ENCODE measurements at regions not wholly inside any gene's neighbourhood (a gene's known extent, or its start where the extent isn't known, plus 50 kb on each side); places are given as distances from the start of the nearest gene placed in this dataset.

GRCh38 chr15:45855210-45855906, 220.5 kb downstream of the SQOR start:
- TF ChIP-seq, protein P1, sequence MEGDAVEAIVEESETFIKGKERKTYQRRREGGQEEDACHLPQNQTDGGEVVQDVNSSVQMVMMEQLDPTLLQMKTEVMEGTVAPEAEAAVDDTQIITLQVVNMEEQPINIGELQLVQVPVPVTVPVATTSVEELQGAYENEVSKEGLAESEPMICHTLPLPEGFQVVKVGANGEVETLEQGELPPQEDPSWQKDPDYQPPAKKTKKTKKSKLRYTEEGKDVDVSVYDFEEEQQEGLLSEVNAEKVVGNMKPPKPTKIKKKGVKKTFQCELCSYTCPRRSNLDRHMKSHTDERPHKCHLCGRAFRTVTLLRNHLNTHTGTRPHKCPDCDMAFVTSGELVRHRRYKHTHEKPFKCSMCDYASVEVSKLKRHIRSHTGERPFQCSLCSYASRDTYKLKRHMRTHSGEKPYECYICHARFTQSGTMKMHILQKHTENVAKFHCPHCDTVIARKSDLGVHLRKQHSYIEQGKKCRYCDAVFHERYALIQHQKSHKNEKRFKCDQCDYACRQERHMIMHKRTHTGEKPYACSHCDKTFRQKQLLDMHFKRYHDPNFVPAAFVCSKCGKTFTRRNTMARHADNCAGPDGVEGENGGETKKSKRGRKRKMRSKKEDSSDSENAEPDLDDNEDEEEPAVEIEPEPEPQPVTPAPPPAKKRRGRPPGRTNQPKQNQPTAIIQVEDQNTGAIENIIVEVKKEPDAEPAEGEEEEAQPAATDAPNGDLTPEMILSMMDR (IDR thresholded peaks at IDR 0.05; ENCODE audit: low read depth, low read length) = no peak
- no peak for DNase-seq (ENCODE audit: extremely low read depth, low read depth)

GRCh38 chr15:45855907-45856579, 221.2 kb downstream of the SQOR start:
- TF ChIP-seq, protein P1 (IDR thresholded peaks at IDR 0.05; ENCODE audit: low read depth, low read length) = no peak
- DNase-seq (ENCODE audit: extremely low read depth, low read depth) = no peak

GRCh38 chr15:45857291-45857690, 222.5 kb downstream of the SQOR start:
- TF ChIP-seq, protein P1 (IDR thresholded peaks at IDR 0.05; ENCODE audit: low read depth, low read length) = no peak
- DNase-seq (ENCODE audit: extremely low read depth, low read depth) = no peak

DNA sequence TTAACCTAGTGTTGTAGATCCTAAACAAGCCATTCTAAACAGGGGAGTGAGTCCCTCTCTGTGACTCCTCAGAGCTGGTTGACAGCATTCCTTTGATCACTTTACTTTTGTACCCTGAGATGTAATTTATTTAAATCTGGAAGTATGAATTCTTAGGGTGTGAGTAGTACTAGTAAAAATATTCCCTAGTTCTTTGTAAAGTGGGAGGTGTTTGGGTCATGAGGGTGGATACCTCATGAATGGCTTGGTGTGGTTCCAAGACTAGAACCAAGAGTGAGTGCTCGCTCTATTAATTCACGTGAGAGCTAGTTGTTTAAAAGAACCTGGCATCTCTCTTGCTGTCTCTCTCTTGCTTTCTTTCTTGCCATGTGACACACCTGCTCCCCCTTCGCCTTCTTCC, 223.7 kb downstream of the SQOR start:
- TF ChIP-seq, protein P1 (IDR thresholded peaks at IDR 0.05; ENCODE audit: low read depth, low read length) = no peak
- no peak for DNase-seq (ENCODE audit: extremely low read depth, low read depth)

GRCh38 chr15:45862034-45862433, 227.2 kb downstream of the SQOR start:
- no peak for DNase-seq (ENCODE audit: extremely low read depth, low read depth)
- TF ChIP-seq, protein P1 (IDR thresholded peaks at IDR 0.05; ENCODE audit: low read depth, low read length) = no peak

DNA sequence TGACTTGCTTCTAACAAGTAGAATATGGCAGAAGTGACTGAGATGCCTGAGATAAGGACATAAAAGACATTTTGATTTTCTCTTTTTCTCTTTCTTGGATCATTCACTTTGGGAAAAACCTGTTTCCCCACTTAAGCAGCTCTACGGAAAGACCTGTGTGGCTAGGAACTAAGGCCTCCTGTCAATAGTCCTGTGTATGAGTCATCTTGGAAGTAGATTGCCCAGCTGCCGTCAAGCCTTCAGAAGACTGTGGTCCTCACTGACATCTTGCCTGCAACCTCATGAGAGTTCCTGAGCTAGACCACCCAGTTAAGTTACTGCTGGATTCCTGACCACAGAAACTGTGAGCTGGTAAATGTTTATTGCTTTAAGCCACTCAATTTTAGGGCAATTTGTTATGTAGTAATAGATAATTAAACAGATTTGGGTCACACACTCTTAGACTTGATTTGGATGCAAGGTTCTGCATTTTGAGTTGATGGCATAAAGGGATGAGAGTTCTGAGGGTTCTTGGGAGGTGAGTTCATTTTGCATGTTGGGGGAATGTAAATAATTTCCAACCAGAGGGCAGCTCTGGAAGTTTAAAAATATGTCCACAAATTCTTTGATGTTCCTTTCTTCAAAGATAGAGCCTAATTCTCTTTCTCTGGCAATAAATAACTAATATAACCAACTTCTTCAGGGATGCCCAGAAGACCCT, 229.2 kb downstream of the SQOR start:
- TF ChIP-seq, protein P1 (IDR thresholded peaks at IDR 0.05; ENCODE audit: low read depth, low read length) = no peak
- DNase-seq (ENCODE audit: extremely low read depth, low read depth) = no peak

DNA sequence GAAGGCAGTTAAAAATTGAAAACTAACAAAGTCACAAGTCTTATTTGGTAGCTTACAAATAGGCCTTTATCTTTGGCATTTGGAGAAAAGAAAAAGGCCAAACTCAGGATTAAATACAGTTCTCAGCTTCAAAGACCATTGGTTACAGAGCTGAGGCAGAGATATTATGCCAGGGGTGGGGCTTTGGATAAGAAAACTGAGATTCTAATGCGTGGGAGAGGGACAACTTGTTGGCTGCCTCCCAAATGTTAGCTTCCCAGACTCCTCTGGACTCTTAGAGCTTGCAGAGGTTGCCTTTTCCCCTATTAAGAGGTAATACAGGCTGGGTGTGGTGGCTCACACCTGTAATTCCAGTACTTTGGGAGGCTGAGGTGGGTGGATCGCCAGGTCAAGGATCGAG, 231.8 kb downstream of the SQOR start:
- no peak for DNase-seq (ENCODE audit: extremely low read depth, low read depth)
- TF ChIP-seq, protein P1 (IDR thresholded peaks at IDR 0.05; ENCODE audit: low read depth, low read length) = no peak

Measured in AG09319 (cell line).